A673 (cell line): ENCODE measurements at regions not wholly inside any gene's neighbourhood (a gene's known extent, or its start where the extent isn't known, plus 50 kb on each side); places are given as distances from the start of the nearest gene placed in this dataset.

Experiments
- EZH2 ChIP-seq: fragments of 200-600 bp; sonication (generic); IDR thresholded peaks from 2 replicates; pipeline ENCODE4 v1.6.1; 2017; ENCODE audit warnings: borderline replicate concordance, low read depth, mild to moderate bottlenecking, mixed read lengths, antibody characterized with exemption, low read length; ENCODE audit not compliant: poor library complexity, severe bottlenecking
- TF ChIP-seq, protein P1 (sequence below): fragments of 300-800, 200-600 bp; sonication (generic); conservative IDR thresholded peaks from 2 replicates; pipeline ENCODE4 v1.5.1; 2017; ENCODE audit warnings: low read depth, mild to moderate bottlenecking, antibody characterized with exemption, low read length, moderate library complexity, mixed read lengths

DNA sequence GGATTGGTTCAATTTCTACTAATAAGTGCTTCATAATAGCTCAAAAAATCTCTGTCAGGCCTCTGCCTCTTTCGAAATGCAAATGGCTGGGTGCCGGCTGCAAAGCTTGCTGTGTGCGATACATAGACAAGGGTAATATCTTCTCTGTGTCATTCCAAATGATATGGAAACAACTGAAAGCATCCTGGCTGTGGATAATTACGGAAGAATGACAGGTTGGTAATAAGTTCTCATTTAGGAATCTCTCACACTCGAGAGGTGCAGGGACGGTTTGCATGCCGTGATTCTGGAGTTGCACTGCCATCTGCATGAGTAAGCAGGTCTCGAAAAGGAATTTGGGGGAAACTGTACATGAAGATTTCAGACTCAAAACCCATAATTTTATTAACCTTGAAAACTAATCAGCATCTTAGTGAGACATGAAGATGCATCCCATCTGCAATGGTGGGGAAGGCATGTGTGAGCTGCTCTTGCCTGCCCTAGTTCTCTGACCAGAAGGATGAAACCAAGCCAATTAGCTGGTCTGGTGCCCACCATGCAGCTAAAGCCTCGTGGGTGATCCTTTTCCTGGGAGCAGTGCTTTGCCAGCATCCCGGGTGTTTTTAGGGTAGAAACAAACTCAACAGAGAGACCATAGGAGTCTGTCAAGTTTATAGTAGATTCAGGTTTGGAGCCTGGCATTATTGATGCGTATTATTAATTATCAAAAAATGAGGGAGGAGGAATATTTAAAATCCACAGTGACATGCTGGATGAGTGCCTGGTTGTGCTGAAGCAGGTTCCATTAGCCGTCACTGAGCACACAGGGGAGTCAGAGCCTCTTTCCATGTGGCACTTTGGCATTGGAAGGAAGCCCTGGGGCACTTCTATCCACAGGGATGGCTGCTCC lies 503.6 kb upstream of the MGMT start:
- TF ChIP-seq, protein P1, sequence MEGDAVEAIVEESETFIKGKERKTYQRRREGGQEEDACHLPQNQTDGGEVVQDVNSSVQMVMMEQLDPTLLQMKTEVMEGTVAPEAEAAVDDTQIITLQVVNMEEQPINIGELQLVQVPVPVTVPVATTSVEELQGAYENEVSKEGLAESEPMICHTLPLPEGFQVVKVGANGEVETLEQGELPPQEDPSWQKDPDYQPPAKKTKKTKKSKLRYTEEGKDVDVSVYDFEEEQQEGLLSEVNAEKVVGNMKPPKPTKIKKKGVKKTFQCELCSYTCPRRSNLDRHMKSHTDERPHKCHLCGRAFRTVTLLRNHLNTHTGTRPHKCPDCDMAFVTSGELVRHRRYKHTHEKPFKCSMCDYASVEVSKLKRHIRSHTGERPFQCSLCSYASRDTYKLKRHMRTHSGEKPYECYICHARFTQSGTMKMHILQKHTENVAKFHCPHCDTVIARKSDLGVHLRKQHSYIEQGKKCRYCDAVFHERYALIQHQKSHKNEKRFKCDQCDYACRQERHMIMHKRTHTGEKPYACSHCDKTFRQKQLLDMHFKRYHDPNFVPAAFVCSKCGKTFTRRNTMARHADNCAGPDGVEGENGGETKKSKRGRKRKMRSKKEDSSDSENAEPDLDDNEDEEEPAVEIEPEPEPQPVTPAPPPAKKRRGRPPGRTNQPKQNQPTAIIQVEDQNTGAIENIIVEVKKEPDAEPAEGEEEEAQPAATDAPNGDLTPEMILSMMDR = no peak
- no peak for TF ChIP-seq EZH2
